NCI-H2227 treated with DMSO at 0.1 percent for 48 hours (cell line): ENCODE measurements at regions not wholly inside any gene's neighbourhood (a gene's known extent, or its start where the extent isn't known, plus 50 kb on each side); places are given as distances from the start of the nearest gene placed in this dataset.
"Not testable (repeated sequence)": the region's sequence is repeated elsewhere in the genome, so short reads cannot be mapped to it uniquely, and the experiment has no call there.

ENCODE experiments used
- DNase-seq: peaks from one replicate; lab custom pipeline; 2025; lab: John Stamatoyannopoulos, UW

DNA sequence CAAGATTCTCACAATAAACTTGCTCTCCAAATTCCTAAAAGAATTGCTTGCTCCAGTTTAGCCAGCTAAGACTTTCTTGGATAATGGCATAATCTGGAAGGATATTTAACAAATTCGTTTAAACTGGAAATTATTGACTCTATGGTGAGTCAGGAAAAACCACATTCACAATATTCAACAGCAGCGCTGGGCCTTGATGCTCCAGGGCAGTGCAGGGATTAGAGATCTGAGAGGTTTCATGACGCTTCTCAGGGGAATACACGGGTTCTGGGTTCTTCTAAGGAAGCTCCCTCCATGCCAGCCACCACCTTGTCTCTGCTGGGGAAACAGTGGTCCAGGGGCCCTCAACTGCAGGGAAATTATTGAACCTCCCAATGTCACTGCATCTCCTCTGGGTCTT is 123.3 kb upstream of the FAM20C start:
- not testable (repeated sequence) for DNase-seq

GRCh38 chr7:69499-70123 is 122.8 kb upstream of the FAM20C start:
- not testable (repeated sequence) for DNase-seq

GRCh38 chr7:70207-70606 is 122.2 kb upstream of the FAM20C start:
- not testable (repeated sequence) for DNase-seq

DNA sequence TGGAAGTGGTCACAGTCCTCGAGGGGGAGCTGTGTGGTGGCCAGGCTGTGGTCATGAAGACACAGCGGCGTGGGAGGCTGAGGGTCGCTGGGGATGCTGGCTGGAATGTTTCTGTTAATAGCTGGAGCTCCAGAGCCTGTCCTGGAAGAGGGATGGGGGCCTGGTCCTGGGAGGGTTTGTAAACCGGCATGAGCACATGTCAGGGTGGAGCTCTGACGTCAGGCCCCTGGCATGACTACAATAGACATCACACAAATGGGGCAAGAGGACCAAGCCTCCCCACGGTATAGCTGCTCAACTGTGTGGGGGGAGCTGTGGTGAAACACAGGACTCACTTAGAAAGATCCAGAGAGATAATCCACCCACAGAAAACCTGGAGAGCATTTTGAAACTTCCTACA is 121.4 kb upstream of the FAM20C start:
- DNase-seq = not testable (repeated sequence)

GRCh38 chr7:72266-73057 is 119.9 kb upstream of the FAM20C start:
- DNase-seq = not testable (repeated sequence)

DNA sequence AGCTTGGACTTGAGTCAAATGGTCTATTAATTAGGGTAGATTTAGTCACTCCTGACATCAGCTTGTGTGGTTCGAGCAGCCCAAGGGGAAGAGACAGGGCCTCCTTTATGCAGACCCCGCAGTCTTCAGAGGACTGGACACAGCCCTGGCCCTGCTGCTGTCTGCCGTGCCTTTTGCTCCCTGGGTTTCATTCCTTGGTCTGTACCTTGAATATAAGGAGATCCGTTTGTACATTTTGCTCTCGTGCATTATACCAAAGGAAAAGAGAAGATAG is 119.4 kb upstream of the FAM20C start:
- DNase-seq = not testable (repeated sequence)

GRCh38 chr7:74008-74540 is 118.3 kb upstream of the FAM20C start:
- not testable (repeated sequence) for DNase-seq

DNA sequence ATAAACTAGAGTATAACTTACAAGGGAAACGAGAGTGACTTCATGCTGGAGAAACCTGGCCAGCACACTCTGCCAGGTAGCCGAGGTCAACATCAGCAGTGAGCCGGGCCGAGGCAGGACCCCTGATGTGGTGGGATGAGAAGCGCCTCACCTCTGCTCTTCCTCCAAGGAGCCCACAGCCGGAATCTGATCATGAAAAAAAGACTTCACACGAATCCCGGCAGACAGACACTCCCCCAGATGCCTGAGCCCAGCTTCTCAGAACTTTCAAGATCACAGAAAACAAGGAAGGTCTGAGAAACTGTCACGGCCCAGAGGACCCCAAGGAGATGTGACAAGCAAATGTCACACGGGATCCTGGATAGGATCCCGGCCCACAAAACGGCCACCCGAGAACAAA is 116.9 kb upstream of the FAM20C start:
- not testable (repeated sequence) for DNase-seq

DNA sequence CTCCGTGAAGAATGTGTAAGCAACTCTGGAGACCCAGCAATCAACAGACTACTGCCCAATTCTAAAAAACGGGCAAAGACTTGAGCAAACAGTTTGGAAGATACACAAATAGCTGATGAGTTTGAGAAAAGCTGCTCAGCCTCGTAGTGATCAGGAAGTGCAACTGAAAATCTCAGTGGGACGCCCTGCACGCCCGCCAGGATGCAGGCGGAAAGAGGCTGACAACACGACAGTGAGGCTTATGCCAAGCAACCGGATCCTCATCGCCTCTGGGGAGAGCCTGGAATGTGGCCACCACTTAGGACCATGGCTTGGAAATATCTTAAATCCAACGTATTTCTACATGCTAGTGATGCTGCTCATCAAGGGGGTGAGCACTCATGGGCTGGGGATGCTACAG is 116.2 kb upstream of the FAM20C start:
- DNase-seq = not testable (repeated sequence)

DNA sequence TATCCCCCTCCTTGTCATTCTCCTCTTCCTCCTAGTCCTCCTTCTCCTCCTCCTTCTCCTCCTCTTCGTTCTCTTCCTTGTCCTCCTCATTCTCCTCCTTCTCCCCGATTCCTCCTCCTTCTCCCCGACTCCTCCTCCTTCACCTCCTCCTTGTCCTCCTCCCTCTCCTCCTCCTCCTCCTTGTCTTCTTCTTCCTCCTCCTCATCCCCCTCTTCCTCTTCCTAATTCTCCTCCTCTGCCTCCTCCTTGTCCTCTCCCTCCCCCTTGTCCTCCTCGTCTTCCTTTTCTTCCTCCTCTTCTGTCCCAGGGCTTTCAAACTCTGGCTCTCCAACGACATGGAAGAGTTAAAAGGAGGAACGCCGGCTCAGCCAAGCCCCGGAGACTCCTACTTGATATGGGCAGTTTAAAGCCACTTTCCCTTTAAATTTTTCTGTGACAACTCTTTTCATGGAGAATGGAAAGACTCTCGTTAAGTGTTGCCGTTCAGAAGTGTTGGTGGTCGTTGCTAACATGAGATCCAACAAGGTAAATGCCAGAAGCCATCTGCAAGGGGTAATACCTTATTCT is 115.5 kb upstream of the FAM20C start:
- DNase-seq = not testable (repeated sequence)

DNA sequence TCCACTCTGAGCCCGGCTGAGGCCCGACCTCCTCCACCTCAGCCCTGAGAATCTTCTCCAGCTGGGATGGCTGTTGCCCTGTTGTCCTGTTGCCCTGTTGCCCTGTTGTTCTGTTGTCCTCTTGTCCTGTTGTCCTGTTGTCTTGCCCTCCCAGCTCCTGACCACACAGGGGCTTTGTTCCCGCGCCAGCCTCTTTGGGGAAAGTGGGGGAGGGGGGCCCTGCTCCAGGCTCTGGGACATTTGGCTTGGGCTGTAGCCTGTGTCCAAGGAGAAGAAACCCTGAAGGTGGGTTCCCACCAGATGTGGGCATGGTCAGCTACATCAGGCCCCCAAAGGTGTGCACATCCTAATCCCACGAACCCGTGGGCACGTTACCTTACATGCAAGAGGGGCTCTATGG is 113.5 kb upstream of the FAM20C start:
- DNase-seq = not testable (repeated sequence)

- not testable (repeated sequence) for DNase-seq
Observed at GRCh38 chr7:79400-80055, 112.8 kb upstream of the FAM20C start.

GRCh38 chr7:80259-81067 is 111.9 kb upstream of the FAM20C start:
- no peak for DNase-seq

- DNase-seq = no peak
Observed at GRCh38 chr7:81068-81925, 111.1 kb upstream of the FAM20C start.

DNA sequence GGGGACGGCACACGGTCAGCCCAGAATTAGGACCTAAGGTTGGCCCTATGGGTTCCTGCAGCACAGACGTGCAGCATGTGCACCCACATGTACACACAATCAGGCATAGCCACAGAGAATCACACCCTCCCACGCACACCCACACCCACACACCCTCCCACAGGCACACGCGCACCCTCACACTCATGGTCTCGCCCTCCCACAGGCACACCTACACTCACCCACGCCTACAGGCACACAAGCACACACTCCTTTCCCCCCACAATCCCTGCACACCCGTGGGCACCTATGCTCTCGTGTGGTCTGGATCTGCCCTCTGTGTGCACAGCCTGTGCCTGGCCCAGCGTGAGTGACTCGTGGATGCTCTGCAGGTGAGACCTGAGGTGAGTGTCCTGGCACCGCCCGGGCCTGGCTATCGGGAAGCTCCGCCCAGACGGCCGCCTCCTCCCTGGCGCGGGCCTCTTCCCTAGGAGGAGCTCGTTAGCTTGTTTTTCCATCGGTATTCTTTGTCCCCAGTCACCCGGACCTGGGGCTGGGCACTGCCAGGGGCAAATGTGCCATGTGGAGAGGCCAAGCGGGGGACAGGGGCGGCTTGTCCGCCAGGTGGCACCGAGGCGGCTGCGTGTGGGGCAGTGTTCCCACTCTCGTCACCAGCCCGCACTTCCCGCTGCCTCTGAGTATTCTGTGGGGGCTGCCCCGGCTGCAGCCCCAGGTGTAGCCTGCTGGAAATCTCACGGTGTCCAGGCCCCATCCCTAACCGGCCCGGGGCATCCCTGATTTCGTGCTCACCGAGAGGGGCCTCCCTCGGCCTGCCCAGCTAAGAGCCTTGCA is 110.2 kb upstream of the FAM20C start:
- DNase-seq = no peak

DNA sequence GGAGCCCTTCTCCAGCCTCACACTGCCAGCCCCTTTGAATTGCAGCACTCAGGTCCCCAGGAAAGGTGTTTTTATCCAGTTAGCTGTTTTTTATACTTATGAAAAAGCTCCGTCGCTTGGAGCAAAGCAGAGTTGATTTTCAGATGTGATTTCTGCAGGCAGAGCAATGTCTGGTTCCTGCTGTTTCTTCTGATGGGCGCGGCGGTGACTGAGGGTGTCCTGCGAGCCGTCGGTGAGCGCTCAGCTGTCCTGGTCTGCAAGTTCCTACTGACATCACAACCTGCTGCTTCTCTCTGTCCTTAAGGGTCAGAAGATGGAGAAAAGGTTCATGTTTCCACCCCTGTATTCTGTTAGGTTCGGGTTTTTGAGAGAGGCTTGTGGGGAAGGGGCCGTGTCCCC is 109.6 kb upstream of the FAM20C start:
- no peak for DNase-seq

DNA sequence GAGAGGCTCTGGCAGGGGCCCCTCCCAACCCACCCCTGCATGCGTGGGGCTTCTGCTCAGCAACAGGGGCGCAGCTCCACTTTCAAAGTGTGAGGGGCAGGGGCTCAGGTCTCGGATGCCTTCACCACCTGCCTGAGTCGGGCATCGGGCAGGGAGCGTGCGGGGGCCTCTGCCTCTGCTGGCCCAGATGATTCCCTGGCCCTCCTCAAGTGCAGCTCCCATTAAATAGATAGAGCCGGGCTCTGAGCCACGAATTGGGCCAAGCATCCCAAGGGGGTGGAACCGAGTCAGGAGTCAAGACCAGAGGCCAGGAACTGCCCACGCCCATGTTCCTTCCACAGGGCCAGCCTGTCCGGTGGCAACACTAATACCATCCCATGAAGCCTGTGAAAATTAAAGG is 108.9 kb upstream of the FAM20C start:
- DNase-seq = no peak

GRCh38 chr7:83861-84632 is 108.3 kb upstream of the FAM20C start:
- DNase-seq = no peak

DNA sequence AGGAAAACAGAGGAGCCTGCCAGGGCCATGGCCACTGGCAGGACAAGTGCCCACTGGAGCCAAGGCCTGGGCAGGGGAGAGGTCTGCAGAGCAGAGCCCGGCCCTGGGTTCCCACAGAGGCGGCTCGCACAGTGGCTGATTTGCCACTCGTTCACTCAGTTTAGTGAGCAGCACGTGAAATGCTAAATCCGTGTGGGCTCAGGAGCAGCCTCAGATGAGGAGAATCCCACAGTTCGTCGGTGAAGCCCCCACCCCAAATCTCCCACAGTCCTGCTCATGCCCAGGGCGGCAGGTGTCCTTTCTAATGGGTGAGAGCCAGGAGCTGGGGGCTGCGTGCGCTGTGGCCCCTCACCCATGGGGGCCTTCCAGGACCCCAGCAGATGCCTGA is 107.7 kb upstream of the FAM20C start:
- no peak for DNase-seq
